HUES48 (cell line): ENCODE measurements at regions not wholly inside any gene's neighbourhood (a gene's known extent, or its start where the extent isn't known, plus 50 kb on each side); places are given as distances from the start of the nearest gene placed in this dataset.

ENCODE experiments used
- H3K27ac ChIP-seq: one replicate; pipeline ENCODE4 v1.7.0; 2013; ENCODE audit warnings: low read depth, low read length, inconsistent platforms
- H3K27me3 ChIP-seq: 2 replicates; pipeline ENCODE4 v1.6.1; 2013; ENCODE audit warnings: mild to moderate bottlenecking, low read length; ENCODE audit not compliant: control insufficient read depth, insufficient read depth
- H3K36me3 ChIP-seq: 2 replicates; pipeline ENCODE4 v1.6.1; 2013; ENCODE audit warnings: low read length; ENCODE audit not compliant: control insufficient read depth, insufficient read depth
- H3K4me1 ChIP-seq: 2 replicates; pipeline ENCODE4 v1.6.1; 2013; ENCODE audit warnings: mild to moderate bottlenecking, low read length; ENCODE audit not compliant: control insufficient read depth, insufficient read depth
- H3K4me3 ChIP-seq: 2 replicates; pipeline ENCODE4 v1.5.1; 2013; ENCODE audit warnings: mild to moderate bottlenecking, low read depth, low read length
- H3K9ac ChIP-seq: 2 replicates; pipeline ENCODE4 v1.6.1; 2013; ENCODE audit warnings: mild to moderate bottlenecking, low read depth, low read length, moderate library complexity
- H3K9me3 ChIP-seq: 2 replicates; pipeline ENCODE4 v1.6.1; 2013; ENCODE audit warnings: low read length; ENCODE audit not compliant: control insufficient read depth, insufficient read depth

DNA sequence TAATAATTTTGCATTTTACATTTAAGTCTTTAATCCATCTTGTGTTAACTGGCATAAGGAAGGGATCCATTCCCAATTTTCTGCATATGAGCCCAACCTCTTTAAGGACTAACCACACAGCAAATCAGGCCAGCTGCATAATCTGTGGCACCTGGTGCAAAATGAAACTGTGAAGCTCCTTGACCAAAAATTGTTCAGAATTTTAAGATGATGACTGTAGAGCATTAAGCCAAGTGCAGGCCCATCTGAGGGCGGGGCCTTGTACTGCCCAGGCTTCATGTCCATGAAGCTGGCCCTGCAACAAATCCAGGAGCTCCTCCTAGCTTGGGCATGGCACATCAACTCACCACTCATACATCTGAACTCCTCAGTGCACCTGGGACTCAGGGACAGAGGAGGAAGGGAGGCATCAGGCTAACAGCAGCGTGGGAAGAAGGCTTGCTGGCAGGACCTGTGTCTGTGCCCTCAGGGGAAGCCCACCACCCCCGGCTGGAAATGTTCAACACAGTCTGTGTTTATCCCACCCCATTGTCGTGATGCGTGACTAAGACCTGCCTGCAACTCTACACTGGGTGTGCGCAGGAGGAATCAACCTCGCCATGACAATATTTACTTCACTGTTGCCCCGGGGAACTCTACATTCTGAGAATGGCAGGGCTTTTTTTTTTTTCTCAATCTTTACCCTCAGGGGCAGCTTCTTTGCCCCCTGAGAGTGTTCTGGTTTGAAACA is 128.9 kb upstream of the SIX2 start:
- Histone ChIP-seq H3K36me3 (no peaks in the 10 kb centered on the region), H3K4me3 (no peak overlapping the region), H3K9me3 (no peaks in the 10 kb centered on the region), H3K27me3 (no peaks in the 10 kb centered on the region), H3K9ac (no peak overlapping the region), H3K27ac (no peak overlapping the region), H3K4me1 (peaks cover 6% of the 10 kb centered on the region; the same call in 1 of the 2 replicates)

DNA sequence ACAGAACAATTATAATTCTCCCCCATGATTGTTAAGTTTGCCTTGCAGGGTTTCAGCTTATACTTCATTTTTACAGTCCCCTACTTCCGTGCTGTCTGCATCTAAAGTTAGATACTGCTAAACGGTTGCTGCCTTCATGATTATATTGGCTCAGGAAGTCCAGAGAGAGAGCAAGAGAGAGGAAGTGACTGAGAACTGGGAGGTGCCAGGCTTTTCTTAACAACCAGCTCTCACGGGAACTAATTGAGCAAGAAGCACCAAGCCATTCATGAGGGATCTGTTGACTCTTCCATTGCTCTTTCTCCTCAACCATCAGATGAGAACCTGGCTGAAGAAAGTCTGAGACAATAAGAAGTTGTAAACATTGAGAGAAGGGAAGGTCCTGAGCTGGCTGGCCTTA is 125.5 kb upstream of the SIX2 start:
- Histone ChIP-seq H3K27me3 (no peaks in the 10 kb centered on the region), H3K9me3 (no peaks in the 10 kb centered on the region), H3K36me3 (no peaks in the 10 kb centered on the region), H3K9ac (no peak overlapping the region), H3K4me1 (peaks cover 6% of the 10 kb centered on the region; the same call in 1 of the 2 replicates), H3K27ac (no peak overlapping the region), H3K4me3 (no peak overlapping the region)

DNA sequence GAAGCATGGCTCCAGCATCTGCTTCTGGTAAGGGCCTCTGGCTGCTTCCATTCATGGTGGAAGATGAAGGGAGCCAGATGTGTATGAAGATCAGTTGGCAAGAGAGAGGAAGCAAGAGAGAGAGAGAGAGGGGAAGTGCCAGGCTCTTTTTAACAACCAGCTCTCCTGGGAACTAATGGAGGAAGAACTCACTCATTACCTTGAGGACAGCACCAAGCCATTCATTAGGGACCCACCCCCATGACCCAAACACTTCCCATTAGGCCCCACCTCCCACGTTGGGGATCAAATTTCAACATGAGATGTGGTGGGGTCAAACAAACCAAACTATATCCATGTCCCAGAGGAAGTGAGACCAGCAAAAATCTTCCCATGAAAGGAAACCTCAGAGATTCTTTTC is 124.8 kb upstream of the SIX2 start:
- H3K4me1 ChIP-seq = peaks cover 6% of the 10 kb centered on the region; the same call in 1 of the 2 replicates
- no peaks in the 10 kb centered on the region for H3K36me3 ChIP-seq
- H3K9ac ChIP-seq = no peak overlapping the region
- H3K9me3 ChIP-seq = no peaks in the 10 kb centered on the region
- no peaks in the 10 kb centered on the region for H3K27me3 ChIP-seq
- no peak overlapping the region for H3K4me3 ChIP-seq
- no peak overlapping the region for H3K27ac ChIP-seq

DNA sequence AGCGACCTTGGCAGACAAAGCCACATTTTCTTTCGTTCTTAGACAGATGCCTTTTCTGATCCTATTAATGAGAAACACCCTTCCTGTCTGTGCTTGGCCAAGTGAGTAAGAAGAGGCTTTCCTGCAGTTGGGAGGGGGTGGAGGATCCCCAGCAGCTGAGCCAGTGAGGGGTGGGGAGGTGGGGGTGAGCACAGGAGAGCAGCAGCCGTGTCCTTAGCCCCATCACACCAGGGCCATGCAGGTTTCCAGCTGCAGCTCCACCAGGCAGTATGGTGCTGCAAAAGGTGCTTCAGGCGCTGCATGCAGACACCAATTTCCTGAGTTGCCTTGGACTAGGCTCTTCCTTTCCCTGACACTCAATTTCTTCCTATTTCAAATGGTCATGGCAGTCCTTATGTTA is 123.3 kb upstream of the SIX2 start:
- Histone ChIP-seq H3K9ac (no peak overlapping the region), H3K9me3 (no peaks in the 10 kb centered on the region), H3K27me3 (no peaks in the 10 kb centered on the region), H3K36me3 (no peaks in the 10 kb centered on the region), H3K4me3 (no peak overlapping the region), H3K27ac (no peak overlapping the region), H3K4me1 (peaks cover 6% of the 10 kb centered on the region; the same call in 1 of the 2 replicates)

DNA sequence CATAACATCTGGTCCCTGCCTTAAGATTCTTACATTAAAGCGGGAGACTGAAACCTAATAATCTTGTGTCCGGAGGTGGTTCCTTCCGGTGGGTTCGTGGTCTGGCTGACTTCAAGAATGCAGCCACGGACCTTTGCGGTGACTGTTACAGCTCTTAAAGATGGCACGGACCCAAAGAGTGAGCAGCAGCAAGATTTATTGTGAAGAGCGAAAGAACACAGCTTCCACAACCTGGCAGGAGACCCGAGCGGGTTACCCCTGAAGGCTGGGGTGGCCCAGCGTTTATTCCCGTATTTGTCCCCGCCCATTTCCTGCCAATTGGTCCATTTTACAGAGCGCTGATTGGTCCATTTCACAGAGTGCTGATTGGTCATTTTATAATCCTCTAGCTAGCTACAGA is 122.3 kb upstream of the SIX2 start:
- no peaks in the 10 kb centered on the region for H3K27me3 ChIP-seq
- no peak overlapping the region for H3K27ac ChIP-seq
- H3K4me3 ChIP-seq = no peak overlapping the region
- peaks cover 6% of the 10 kb centered on the region; the same call in 1 of the 2 replicates for H3K4me1 ChIP-seq
- no peaks in the 10 kb centered on the region for H3K9me3 ChIP-seq
- no peaks in the 10 kb centered on the region for H3K36me3 ChIP-seq
- no peak overlapping the region for H3K9ac ChIP-seq

DNA sequence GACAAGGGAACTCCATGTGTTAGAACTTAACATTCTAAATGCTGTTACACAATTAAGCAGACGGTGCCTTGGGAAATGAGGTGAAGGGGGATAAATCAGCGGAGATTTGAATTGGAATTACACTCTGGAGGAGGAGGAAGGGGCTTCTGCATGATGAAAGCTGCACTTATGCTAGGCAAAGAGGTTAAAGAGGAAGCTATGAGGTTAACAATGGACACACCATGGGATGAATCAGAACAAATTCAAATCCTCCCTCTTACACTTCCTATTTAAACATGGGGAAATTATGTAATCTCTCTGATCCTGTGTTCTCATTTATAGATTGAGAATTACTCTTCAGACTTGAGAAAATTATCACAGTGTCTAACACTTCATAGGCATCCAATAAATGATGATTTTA is 121.5 kb upstream of the SIX2 start:
- no peak overlapping the region for H3K27ac ChIP-seq
- H3K36me3 ChIP-seq = no peaks in the 10 kb centered on the region
- no peak overlapping the region for H3K4me3 ChIP-seq
- no peaks in the 10 kb centered on the region for H3K9me3 ChIP-seq
- H3K27me3 ChIP-seq = no peaks in the 10 kb centered on the region
- peaks cover 6% of the 10 kb centered on the region; the same call in 1 of the 2 replicates for H3K4me1 ChIP-seq
- H3K9ac ChIP-seq = no peak overlapping the region

DNA sequence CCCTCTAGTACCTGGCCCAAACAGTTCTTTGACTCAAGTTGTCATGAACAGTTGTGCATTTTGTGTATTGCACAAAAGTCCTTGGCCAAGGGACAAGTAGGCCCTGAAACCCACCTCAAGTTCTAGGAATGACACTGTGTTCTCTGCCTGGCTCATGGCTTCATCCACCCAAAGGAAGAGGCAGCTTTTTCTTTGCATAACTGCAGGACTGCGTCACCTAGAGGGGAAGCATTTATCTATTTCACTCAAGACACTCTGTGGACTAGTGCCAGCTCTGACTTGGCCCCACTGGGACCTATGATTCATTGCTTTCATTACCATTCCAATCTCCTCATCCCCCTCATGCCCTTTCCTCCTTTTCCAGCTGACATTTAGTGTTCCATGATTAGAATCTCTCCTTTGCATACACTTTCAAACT is 119.3 kb upstream of the SIX2 start:
- H3K36me3 ChIP-seq = no peaks in the 10 kb centered on the region
- no peak overlapping the region for H3K4me3 ChIP-seq
- no peaks in the 10 kb centered on the region for H3K27me3 ChIP-seq
- no peak overlapping the region for H3K27ac ChIP-seq
- H3K9ac ChIP-seq = no peak overlapping the region
- no peaks in the 10 kb centered on the region for H3K4me1 ChIP-seq
- H3K9me3 ChIP-seq = no peaks in the 10 kb centered on the region

DNA sequence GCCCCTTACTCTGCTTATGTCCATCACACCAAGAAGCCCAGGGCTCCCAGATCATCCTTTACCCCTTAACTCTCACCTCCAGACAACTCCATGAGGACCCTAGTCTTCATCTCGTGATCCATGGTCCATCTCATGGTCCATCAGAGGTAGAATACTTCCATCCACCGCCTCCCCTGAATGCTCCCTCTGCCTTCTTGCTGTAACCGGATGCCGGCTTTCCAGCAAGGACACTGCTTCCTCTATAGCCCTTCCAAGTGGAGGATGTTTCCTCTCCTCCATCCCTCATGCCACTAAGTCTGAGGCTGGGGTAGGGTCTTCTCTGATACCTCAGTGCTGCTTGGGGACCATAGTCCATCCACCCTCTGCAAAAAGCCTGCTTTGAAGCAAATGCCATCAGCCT is 118.6 kb upstream of the SIX2 start:
- no peak overlapping the region for H3K4me3 ChIP-seq
- H3K27me3 ChIP-seq = no peaks in the 10 kb centered on the region
- no peak overlapping the region for H3K27ac ChIP-seq
- H3K4me1 ChIP-seq = no peaks in the 10 kb centered on the region
- no peaks in the 10 kb centered on the region for H3K36me3 ChIP-seq
- H3K9me3 ChIP-seq = no peaks in the 10 kb centered on the region
- H3K9ac ChIP-seq = no peak overlapping the region

DNA sequence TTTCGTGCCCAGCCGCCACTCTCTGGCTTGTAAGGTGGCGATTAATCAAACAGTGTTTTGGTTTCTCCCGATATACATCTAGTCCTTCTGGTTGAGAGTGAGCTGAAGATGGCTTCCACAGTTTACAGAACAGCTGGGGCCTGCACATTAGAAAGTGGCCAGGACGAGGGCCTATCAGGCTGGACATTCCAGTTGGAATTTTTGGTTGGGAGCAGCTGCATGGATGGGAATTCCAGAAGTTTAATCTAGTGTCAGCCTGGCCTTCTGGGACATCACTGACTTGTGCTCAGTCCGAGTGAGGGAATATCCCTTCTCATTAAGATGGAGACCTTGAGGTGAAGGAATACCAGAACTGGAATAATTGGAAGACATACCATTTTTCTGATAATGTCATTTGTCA is 118.1 kb upstream of the SIX2 start:
- H3K9me3 ChIP-seq = no peaks in the 10 kb centered on the region
- no peaks in the 10 kb centered on the region for H3K27me3 ChIP-seq
- no peaks in the 10 kb centered on the region for H3K36me3 ChIP-seq
- no peak overlapping the region for H3K9ac ChIP-seq
- no peaks in the 10 kb centered on the region for H3K4me1 ChIP-seq
- no peak overlapping the region for H3K27ac ChIP-seq
- no peak overlapping the region for H3K4me3 ChIP-seq

DNA sequence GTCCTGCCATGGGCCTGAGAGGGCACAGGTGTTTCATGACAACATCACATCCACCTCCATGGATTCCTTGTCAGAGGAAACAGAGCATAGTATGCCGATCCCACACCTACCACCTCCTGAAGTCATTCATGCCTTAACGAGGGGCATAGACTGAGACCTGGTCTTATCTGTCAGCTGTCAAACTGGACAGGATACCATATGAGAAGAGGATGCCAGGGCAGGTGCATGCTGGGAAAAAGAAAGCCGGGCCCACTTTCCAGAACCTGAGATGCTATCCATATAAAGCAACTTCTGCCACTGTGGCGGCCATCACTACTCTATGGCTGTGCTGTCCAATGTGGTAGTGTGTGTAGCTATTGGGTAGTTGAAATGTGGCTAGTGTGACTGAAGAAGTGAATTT is 116.0 kb upstream of the SIX2 start:
- Histone ChIP-seq H3K9me3 (no peaks in the 10 kb centered on the region), H3K9ac (no peak overlapping the region), H3K27ac (no peak overlapping the region), H3K36me3 (no peaks in the 10 kb centered on the region), H3K4me3 (no peak overlapping the region), H3K4me1 (no peaks in the 10 kb centered on the region), H3K27me3 (no peaks in the 10 kb centered on the region)

DNA sequence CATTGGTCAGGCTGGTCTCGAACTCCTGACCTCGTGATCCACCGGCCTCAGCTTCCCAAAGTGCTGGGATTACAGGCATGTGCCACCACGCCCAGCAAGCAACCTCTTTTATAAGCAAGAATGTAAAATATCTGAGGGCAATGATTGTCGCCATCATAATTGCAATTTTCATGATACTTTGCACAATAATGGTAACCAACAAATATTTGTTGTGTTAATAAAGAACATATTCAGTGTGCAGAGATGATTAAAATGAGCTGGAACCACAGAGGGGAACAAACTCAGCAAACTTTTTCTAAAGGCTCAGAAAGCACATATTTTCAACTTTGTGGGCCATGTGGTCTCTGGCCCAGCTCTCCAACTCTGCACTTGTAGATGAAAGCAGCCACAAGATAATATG is 115.2 kb upstream of the SIX2 start:
- H3K4me3 ChIP-seq = no peak overlapping the region
- no peaks in the 10 kb centered on the region for H3K27me3 ChIP-seq
- H3K4me1 ChIP-seq = no peaks in the 10 kb centered on the region
- no peaks in the 10 kb centered on the region for H3K9me3 ChIP-seq
- no peak overlapping the region for H3K9ac ChIP-seq
- H3K36me3 ChIP-seq = no peaks in the 10 kb centered on the region
- H3K27ac ChIP-seq = no peak overlapping the region
